GM21576 (cell line): ENCODE measurements at regions not wholly inside any gene's neighbourhood (a gene's known extent, or its start where the extent isn't known, plus 50 kb on each side); places are given as distances from the start of the nearest gene placed in this dataset.
"Not testable (repeated sequence)": the region's sequence is repeated elsewhere in the genome, so short reads cannot be mapped to it uniquely, and the experiment has no call there.

ENCODE experiments used
- ATAC-seq: cut with Tn5 transposase; IDR thresholded peaks from one replicate; pipeline ENCODE4 v1.9.1; 2021; ENCODE audit warnings: mild to moderate bottlenecking, moderate library complexity; ENCODE audit not compliant: unreplicated experiment

- ATAC-seq: no peak
These were observed 472.3 kb upstream of the BRINP3 start for GRCh38 chr1:190949939-190950338.

GRCh38 chr1:190957565-190957964, 479.9 kb upstream of the BRINP3 start:
- no peak for ATAC-seq

DNA sequence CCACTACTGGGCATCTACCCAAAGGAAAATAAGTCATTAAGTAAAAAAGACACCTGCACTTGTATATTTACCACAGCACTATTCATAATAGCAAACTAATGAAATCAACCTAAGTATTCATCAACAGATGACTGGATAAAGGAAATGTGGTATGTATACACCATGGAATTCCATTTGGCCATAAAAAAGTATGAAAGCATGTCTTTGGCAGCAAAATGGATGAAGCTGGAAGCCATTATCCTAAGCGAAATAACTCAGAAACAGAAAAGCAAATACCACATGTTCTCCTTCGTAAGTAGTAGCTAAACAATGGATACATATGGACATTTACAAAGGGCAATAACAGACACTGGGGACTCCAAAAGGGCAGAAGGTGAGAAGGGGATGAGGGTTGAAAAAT, 485.7 kb upstream of the BRINP3 start:
- no peak for ATAC-seq

- no peak for ATAC-seq
These were observed 498.2 kb upstream of the BRINP3 start for GRCh38 chr1:190975827-190976226.

DNA sequence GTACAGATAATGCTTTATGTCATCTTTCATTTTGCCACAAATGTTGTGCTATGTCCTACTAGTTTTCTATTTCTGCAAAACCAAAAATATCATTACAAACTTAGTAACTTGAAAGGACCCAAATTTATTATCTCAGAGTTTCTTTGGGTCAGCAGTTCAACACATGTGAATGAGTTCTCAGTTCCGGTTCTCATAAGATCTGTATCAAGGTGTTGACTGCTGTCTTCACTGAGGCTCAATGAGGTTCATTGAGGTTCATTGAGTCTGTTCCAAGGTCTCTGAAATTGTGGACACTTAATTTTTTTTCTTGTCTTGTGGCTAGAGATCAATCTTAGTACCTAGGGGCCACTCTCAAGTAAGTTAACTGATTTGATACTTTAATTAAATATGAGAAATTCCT, 525.1 kb upstream of the BRINP3 start:
- no peak for ATAC-seq

GRCh38 chr1:191016765-191017164, 539.1 kb upstream of the BRINP3 start:
- no peak for ATAC-seq

DNA sequence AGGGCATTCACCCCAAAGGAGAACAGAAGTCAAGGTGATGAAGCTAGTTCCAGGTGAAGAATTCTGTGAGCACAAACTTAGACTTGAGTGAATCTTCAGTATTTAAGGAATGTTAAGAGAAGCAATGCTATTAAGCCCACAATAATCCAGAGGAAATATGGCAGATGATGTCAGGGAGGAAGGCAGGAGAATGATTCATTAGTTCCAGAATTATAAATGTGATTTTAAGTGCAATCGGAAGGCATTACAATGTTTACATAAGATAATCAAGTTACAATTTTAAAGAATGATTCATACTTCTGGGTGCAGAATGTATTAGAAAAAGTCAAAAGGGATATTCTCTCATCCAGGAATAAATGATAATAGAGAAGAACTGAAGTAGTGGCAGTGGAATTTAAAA, 545.2 kb upstream of the BRINP3 start:
- no peak for ATAC-seq

DNA sequence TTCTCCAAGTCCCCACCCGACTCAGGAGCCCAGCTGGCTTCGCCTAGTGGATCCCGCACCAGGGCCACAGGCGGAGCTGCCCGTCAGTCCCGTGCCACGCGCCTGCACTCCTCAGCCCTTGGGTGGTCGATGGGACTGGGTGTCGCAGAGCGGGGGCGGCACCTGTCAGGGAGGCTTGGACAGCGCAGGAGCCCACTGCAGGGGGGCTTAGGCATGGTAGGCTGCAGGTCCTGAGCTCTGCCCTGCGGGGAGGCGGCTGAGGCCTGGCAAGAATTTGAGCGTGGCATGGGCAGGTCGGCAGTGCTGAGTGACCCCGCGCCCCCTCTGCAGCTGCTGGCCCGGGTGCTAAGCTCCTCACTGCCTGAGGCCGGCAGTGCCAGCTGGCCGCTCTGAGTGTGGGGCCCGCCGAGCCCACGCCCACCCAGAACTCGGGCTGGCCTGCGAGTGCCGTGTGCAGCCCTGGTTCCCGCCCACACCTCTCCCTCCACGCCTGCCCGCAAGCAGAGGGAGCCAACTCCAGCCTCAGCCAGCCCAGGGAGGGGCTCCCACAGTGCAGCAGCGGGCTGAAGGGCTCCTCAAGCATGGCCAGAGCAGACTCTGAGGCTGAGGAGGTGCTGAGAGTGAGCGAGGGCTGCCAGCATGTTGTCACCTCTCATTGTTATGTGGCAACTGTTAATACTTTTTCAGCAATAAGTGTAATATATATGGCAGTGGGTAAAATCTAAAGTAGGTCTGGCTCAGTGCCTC, 548.4 kb upstream of the BRINP3 start:
- no peak for ATAC-seq

DNA sequence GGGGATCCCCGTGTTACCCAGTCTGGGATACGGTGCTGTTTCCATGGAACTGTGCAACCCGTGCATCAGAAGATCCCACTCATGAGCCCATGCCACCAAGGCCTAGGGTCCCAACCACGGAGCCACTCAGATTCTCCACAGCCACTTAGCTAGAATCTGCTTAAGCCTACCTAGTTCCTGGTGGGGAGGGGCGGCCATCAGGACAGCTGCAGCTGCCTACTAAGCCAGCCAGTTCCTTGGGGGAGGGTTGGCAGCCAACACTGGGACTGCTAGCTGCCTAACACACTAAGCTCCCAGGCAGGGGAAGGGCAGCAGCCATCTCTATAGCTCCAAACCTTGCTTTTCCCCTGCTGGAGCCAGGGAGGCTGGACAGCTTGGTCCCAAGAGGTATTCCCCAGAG, 549.2 kb upstream of the BRINP3 start:
- no peak for ATAC-seq

DNA sequence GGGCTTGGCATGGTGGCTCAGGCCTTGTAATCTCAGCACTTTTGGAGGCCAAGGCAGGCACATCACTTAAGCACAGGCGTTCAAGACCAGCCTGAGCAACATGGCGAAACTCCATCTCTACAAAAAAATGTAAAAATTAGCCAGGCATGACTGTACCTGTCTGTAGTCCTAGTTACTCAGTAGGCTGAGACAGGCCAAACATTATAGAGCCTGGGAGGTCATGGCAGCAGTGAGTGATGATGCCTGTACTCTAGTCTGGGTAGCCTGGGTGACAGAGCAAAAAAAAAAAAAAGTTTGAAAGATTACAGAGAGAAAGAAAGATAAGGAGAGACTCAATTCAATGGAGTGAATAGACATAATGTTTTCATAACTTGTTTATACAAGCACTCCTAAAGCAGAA, 556.5 kb upstream of the BRINP3 start:
- ATAC-seq: no peak

DNA sequence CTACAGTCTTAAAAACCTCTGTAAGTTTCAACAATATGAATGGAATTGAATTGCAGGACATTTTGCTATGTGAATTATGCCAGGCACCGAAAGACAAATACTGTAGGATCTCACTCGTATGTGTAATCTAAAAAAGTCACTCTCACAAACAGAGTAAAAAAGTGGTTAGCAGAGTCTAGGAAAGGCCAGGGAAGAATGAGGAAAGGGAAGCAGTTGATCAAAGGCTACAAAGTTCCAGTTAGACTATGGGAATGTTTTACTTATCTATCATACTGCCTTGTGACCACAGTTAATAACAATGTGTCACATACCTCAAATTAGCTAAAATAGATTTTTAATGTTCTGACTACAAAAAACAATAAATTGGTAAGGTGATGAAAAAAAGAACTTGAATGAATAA, 565.4 kb upstream of the BRINP3 start:
- ATAC-seq: no peak

DNA sequence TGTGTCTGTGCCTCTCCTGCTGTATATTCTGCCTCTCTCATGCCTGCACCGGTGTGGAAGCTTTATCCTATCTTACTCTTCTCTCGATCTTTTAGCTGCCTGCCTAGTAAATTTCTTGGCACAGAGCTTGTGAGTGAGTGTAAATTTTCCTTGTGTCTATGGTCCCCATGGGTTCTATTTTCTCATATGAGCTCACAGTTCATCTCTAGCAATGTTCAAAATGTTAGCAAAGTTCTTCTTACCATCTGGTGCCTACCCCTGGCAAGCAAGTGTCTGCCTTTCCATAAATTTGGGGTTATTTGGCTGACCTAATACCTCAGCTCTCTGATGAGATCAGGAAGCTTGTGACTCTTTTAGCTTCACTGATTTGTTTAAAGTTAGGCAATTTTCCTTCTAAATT, 572.1 kb upstream of the BRINP3 start:
- no peak for ATAC-seq

GRCh38 chr1:191052888-191053287, 575.2 kb upstream of the BRINP3 start:
- ATAC-seq: no peak

DNA sequence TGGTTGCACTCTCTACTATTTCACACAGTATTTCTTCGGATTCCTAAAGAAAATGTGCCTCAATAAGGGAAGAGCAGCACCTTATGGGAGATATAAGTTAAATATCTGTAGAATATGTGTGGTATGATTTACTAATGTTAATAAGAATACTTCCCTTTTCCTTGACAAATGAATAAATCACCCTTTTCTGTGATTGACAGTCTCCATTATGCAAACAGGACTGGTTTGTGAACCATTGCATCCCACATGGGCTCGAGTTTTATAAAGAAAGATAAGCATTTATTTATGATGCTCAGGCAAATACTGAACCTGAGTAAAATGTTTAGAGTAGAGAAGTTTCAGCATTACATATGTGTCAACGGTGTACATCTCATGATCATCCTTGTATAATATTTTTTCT, 587.7 kb upstream of the BRINP3 start:
- ATAC-seq: no peak

DNA sequence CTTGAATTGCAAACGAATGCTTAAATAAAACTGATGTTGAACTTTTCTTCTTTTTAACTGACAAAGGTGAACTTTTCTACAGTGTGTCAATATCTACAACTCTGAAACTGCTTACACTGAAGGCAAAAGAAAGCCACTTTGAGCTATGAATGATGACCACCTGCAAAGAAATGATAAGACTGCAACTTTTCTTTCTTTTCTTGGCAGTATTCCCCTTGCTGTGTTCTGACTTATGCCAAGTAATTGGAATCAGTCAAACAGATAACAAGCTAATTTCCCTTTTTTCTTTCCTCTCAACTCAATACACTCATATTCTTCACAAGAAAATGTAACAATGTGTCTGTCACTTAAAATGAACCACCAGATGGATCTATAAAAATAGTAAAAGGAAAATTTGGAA, 588.1 kb upstream of the BRINP3 start:
- ATAC-seq: no peak

DNA sequence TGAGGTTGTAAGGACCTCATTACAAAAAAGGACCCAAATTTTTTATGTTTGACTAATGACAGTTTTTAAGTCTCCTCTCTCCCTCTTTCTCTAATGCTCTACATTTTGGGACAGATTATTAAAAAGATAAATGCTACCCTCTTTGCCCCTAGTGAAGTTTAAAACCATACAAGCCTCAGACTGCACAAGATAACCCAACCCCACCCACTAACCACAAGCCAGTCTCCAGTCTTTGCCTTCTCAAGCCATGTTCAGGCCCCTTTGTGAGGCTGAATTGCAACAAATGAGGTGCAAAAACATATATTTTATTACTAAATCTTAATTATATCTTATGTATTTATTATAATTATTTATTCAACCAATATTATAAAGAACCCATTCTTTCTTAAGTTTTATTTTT, 597.2 kb upstream of the BRINP3 start:
- no peak for ATAC-seq

DNA sequence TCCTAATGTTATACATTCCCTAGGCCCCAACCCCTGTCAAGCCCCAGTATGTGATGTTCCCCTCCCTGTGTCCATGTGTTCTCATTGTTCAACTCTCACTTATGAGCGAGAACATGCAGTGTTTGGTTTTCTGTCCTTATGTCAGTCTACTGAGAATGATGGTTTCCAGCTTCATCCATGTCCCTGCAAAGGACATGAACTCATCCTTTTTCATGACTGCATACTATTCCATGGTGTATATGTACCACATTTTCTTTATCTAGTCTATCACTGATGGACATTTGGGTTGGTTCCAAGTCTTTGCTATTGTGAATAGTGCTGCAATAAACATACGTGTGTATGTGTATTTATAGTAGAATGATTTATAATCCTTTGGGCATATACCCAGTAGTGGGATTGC, 605.4 kb upstream of the BRINP3 start:
- not testable (repeated sequence) for ATAC-seq

- no peak for ATAC-seq
These were observed 607.5 kb upstream of the BRINP3 start for GRCh38 chr1:191085121-191085520.

DNA sequence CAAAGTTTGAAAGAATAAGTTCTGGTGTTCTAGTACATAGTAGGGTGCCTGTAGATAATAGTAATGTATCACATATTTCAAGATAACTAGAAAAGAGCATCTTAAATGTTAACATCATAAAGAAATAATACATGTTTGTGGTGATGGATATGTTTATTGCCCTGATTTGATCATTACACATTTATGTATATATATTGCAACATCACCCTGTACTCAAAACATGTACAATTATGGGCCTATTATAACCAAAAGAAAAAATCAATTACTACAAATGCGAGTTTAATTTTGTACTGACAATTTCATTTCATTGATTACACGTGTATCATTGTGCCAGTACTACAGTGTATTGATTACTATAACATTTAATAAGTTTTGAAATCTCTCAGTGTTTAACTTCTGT, 609.2 kb upstream of the BRINP3 start:
- no peak for ATAC-seq

- ATAC-seq: no peak
These were observed 618.7 kb upstream of the BRINP3 start for GRCh38 chr1:191096405-191096804.

DNA sequence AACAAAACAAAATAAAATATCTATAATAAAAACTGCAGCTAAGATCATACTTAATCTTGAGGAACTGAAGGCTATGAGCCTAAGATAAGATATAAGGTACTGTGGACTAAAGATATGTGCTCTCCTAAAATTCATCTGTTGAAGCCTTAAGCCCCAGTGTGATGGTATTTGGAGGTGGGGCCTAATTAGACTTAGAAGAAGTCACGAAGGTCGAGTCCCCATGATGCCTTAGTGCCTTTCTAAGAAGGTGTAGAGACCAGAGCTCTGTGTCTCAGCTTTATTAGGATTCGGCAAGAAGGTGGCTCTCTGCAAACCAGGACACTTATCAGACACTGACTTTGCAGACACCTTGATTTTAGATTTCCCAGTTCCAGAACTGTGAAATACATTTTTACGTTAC, 622.0 kb upstream of the BRINP3 start:
- ATAC-seq: no peak

DNA sequence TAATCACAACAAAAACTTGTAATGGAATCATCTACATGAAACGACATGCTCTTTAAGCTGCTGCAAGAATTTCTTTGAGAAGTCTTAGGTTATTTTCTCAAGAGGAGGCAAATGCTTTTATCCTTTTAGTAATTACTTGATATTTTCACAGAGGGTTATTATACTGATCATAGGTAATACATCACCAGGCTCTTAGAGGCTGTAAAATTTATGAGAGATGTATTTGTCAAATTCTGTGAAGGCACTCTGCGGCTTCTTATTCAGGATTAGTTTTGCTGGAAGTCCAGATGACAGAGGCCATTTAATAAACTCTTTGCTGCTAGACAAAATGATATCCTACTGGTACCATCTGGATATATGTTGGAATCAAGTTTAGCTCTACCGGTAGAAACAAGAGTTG, 624.3 kb upstream of the BRINP3 start:
- no peak for ATAC-seq

GRCh38 chr1:191125950-191126349, 648.3 kb upstream of the BRINP3 start:
- no peak for ATAC-seq
